Activated CD8-positive, alpha-beta memory T cell treated with anti-CD3 and anti-CD28 coated beads for 48 hours (primary cell): ENCODE measurements at regions not wholly inside any gene's neighbourhood (a gene's known extent, or its start where the extent isn't known, plus 50 kb on each side); places are given as distances from the start of the nearest gene placed in this dataset.

Source experiments
- DNase-seq, 3 experiments: peaks; one replicate each; pipeline ENCODE4 v3.0.0-alpha.2; 2020; ENCODE audit warnings: low read depth in 2 of 3, low spot score in 2 of 3

GRCh38 chr21:16407403-16408240 is 677.8 kb downstream of the USP25 start:
- no peak for DNase-seq

DNA sequence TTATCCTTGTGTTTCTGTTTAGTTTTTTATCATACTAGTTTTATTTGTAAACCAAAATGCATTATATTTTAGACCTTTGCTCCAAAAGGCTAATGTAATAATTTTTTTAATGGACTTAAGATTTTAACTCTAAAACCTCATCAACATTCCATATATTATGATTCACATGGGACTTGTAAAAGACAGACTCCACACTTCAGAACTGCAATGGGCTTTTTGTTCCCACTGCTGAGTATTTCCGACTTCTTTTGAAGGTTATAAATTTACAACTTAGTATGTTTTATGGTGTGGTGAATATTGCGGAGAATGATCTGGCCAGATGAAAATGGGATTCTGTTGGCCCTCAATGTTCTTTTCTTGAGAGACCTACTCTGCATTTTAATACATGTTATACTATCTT is 678.5 kb downstream of the USP25 start:
- no peak for DNase-seq

- no peak for DNase-seq
These were observed 679.6 kb downstream of the USP25 start for GRCh38 chr21:16409352-16409751.

GRCh38 chr21:16418226-16418625 is 688.4 kb downstream of the USP25 start:
- no peak for DNase-seq

GRCh38 chr21:16418642-16419041 is 688.9 kb downstream of the USP25 start:
- DNase-seq, result no peak

DNA sequence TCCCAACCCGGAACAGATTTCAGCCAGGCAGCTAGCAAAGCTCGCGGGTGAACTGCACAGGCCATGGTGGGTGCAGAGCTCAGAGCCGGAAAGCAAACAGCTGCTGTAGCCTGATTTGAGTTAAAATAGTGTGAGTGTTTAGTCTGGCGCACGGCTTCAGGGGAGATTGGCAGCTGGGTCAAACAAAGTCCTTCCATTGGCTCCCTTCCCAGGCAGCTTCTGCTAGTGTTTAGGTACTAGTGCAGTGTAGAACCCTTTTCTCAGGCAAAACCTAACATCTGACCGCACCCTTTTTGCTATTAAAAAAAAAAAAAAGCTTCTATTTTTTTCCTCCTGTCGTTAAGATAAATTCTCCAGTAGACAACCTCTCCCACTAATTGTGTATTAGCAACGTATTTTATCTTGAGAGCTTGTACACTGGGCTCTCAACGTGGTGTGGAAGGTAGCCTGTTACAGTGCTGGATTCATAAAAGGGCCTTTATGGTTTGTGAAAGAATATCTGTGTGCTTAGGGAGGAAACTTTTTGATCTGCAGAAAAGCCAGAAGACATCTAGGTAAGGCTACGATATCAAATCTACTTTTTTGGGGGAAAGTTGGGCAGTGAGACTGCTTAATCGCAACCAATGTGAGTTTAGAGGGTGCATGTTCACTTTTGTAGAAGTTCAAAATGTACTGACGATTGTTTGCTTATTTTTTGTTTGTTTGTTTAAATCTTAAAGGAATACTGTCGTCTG is 689.6 kb downstream of the USP25 start:
- DNase-seq, result no peak

GRCh38 chr21:16420031-16420724 is 690.4 kb downstream of the USP25 start:
- no peak for DNase-seq

DNA sequence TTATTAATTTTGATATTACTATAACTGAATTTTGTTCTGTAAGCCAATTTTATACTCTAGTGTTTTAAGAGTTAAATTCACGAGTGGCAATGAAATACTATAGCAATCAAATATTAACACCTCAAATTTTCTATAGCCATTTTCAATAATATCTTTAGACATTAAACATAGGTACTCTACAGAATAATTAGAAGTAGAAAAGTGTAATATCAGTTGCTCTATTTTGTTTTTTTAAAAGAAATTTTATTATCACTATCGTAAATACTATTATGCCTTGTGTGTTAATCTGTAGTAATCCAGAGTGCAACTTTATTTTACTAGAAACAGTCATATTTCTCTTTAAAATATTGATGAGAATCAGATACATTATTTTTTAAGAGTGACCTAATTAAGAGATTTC is 691.2 kb downstream of the USP25 start:
- no peak for DNase-seq

DNA sequence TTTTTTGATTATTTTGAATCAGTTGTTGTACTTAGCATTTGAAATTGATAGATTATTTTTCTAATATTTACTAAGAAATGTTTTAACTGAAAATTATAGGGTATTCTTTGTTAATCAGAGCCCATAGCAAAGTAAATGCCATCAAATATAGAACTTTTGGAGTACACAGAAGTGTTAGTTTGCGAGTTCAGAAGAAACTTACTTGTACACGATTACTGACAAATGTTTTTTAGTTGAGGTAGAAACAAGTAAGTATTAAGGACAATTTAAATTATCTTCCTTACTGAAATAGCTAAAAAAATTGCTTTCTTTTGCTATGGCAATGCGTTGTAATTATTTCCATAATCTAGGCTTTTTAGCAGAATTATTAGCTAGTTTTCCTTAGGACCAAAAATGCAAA is 692.2 kb downstream of the USP25 start:
- no peak for DNase-seq

GRCh38 chr21:16422702-16423101 is 692.9 kb downstream of the USP25 start:
- no peak for DNase-seq

- DNase-seq, result no peak
These were observed 694.1 kb downstream of the USP25 start for GRCh38 chr21:16423921-16424320.

- no peak for DNase-seq
These were observed 694.6 kb downstream of the USP25 start for GRCh38 chr21:16424331-16424751.

- no peak for DNase-seq
These were observed 695.6 kb downstream of the USP25 start for GRCh38 chr21:16425376-16425775.

DNA sequence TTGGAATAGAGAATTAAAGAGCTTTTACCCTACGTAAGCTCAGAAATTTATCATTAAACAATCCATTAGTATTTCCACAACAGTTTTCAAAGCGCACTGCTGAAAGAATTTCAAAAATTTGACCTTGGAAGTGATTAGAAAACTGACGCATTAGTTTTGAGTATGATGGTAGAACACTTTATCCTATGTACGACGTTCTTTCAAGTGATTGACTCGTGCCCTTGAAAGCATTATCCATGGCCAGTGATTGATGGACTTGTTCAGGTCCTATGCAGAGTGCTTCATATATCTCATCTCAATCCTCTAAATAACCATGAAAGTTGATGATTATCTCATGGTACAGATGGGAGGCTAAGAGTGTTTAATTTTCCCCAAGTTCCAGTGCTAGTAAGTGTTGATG is 697.2 kb downstream of the USP25 start:
- DNase-seq, result no peak

GRCh38 chr21:16427587-16428087 is 697.9 kb downstream of the USP25 start:
- no peak for DNase-seq

DNA sequence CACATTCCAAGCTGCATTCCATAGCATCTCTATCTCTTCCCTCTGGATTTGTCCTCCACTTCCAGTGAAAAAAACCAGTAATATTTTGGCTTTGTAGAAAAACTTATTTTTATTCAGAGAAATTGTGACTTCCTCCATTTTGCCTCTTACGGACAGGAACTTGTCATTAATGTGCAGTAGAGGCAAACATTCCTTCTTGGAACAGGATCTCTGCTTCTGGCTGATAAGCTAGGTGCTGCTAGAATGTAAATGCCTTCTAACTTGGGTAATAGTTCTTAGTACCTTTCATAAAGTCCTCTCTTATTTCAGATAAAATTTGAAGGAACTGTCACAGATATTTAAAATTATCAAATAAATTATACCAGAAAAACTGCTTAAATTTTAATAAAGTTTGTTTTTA is 707.8 kb downstream of the USP25 start:
- DNase-seq, result no peak

DNA sequence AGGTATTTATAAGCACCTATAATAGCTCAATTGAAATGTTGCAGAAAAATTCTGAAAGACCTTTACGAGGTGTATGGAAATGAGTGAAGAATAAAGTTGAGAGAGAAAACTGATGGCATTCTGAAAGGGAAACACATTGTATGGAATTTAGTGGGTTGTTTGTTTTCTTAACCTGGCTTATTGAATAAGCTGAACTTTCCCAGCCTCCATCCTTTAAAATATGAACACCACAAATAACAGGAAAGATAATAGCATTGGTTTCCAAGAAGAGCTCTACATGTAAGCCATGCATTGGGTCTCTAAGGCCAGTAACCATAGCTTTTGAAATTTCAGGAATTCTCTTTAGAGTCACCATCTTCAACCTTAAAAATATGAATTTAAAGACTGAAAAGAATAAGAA is 709.0 kb downstream of the USP25 start:
- no peak for DNase-seq

GRCh38 chr21:16441789-16442188 is 712.0 kb downstream of the USP25 start:
- no peak for DNase-seq

DNA sequence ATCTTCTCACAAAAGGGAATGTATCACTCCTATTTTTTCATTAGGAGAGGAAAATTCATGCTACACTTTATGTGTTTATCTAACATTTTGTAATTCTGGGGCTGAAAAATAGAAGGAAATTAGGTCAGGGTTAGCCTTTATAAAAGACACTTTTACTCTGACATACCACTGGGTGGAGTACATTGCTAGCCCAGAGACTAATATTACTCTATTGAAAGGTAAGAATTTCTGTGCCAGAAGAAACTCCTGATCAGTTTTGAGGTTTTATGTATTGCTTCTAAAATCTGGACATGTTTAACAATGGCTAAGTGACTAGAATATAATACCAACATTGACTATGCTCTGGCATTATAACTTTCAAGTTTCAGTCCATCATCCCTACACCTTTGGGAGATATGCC is 724.6 kb downstream of the USP25 start:
- no peak for DNase-seq

GRCh38 chr21:16455526-16455925 is 725.7 kb downstream of the USP25 start:
- no peak for DNase-seq

DNA sequence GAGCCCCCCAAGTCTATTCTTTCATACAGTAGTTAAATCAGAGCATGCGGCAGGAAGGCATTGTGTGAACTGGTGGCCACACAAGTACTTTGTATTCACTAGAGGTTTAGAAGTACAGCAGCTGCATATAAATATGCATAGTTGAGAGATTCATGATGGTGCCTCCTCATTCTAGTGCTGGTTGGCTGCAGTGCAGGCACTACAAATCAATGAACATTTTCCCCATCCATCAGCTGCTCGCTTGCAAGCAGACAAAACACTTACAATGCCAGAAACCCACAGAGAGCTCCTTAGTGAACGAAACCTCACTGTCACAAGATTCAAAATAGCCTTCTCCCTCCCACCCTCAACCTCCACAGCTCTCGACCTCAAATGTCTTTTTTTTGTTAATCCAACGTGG is 726.2 kb downstream of the USP25 start:
- no peak for DNase-seq

GRCh38 chr21:16457498-16457897 is 727.7 kb downstream of the USP25 start:
- no peak for DNase-seq
